Right lobe of liver (tissue), 4 donors: ENCODE measurements at regions not wholly inside any gene's neighbourhood (a gene's known extent, or its start where the extent isn't known, plus 50 kb on each side); places are given as distances from the start of the nearest gene placed in this dataset.

Experiments used
- CTCF ChIP-seq, 4 donors: fragments of 200-600 bp in 3 of 4; fragments of 450-650 bp in 1 of 4; IDR thresholded peaks; one replicate each; pipeline versions ENCODE4 v1.5.1 to v1.8.0; 2016 to 2022; ENCODE audit warnings: antibody characterized with exemption in 4 of 4, mild to moderate bottlenecking in 2 of 4
- POLR2A ChIP-seq: fragments of 450-650 bp; IDR thresholded peaks from one replicate; pipeline ENCODE4 v1.6.1; 2017; ENCODE audit warnings: antibody characterized with exemption, mild to moderate bottlenecking
- donor health status: DM: no; HTN: no; CAD: no.
- donor health status: DM: no; HTN: no; CAD: no.
- donor health status: DM: no; HTN: yes; CAD: no.

GRCh38 chr4:57875829-57876392 is 765.7 kb upstream of the IGFBP7 start:
- TF ChIP-seq CTCF (IDR thresholded peaks at IDR 0.05) (no peak), POLR2A (no peak)
